Activated naive CD4-positive, alpha-beta T cell treated with anti-CD3 and anti-CD28 coated beads, Interleukin-2, amount 10 ng/mL, durations not matched to agents 7 days and 5 days (primary cell): ENCODE measurements at regions not wholly inside any gene's neighbourhood (a gene's known extent, or its start where the extent isn't known, plus 50 kb on each side); places are given as distances from the start of the nearest gene placed in this dataset.
A peak's percentile ranks its signal among the peaks of the same experiment; 100 is the strongest.
"Not testable (repeated sequence)": the region's sequence is repeated elsewhere in the genome, so short reads cannot be mapped to it uniquely, and the experiment has no call there.

Source experiments
- CTCF ChIA-PET: fragments of 350-600 bp; sonication (Branson Sonifier 250); formaldehyde crosslinking; loops from one replicate; lab custom pipeline; 2021; ENCODE audit warnings: antibody characterized with exemption; lab: Charles Lee
- DNase-seq: peaks from one replicate; pipeline ENCODE4 v3.0.0-alpha.2; 2020
- H3K27ac Mint-ChIP-seq: one replicate; pipeline ENCODE4 v1.8.0; 2021; ENCODE audit warnings: mild to moderate bottlenecking, moderate library complexity, mixed read lengths
- H3K27me3 Mint-ChIP-seq: one replicate; pipeline ENCODE4 v1.8.0; 2021; ENCODE audit warnings: mild to moderate bottlenecking, mixed read lengths
- H3K36me3 Mint-ChIP-seq: one replicate; pipeline ENCODE4 v1.8.0; 2021; ENCODE audit warnings: mixed read lengths
- H3K4me1 Mint-ChIP-seq: one replicate; pipeline ENCODE4 v1.8.0; 2021; ENCODE audit warnings: mixed read lengths
- H3K4me3 Mint-ChIP-seq: one replicate; pipeline ENCODE4 v1.8.0; 2021; ENCODE audit warnings: mild to moderate bottlenecking, moderate library complexity, mixed read lengths
- H3K9me3 Mint-ChIP-seq: one replicate; pipeline ENCODE4 v1.8.0; 2021; ENCODE audit warnings: mixed read lengths

DNA sequence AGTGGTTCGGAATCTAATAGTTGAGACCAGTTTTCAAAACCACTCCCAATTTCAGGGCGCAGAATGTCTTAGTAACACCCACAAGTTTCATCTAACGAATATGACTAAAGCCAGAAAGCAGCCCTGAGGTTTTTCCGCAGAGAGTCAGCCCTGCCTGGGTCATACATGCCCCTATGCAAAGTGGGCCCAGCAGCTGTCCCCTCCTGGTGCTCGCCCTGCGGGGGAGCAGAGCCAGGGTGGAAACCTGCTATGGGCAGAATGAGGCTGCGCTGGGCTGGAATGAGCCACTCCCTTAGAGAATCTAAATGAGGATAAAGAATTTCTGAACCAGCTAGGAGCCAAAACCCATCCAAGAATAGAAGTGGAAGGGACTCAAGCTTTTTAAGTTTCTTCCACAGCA, 69.4 kb upstream of the KIF2A start:
- not testable (repeated sequence) for H3K27ac Mint-ChIP-seq

DNA sequence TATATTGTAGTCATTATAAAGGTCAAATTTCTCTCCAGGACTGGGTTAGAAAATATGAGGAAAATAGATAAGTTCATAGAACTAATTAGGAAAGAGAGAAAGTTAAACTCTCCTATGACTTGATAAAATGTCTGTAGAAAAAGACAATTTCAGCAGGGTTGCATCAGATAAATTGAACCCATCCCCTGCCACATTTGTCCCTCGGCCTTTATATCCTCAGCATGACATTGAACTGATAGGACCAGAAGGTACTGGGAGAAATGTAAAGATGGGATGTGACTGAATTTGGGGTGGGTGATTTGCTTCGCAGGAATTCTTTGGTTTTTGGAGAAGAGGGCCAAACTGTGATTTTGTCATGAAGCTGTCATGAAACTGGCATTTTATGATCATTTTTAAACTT, 68.1 kb upstream of the KIF2A start:
- DNase-seq, H3K4me1 Mint-ChIP-seq, H3K9me3 Mint-ChIP-seq, H3K36me3 Mint-ChIP-seq, H3K27ac Mint-ChIP-seq, H3K27me3 Mint-ChIP-seq, CTCF ChIA-PET, H3K4me3 Mint-ChIP-seq: not testable (repeated sequence)

More for the DNA sequence above, 69.4 kb upstream of the KIF2A start:
- H3K4me1 Mint-ChIP-seq, H3K4me3 Mint-ChIP-seq, H3K36me3 Mint-ChIP-seq, DNase-seq, H3K9me3 Mint-ChIP-seq, CTCF ChIA-PET, H3K27me3 Mint-ChIP-seq: not testable (repeated sequence)

DNA sequence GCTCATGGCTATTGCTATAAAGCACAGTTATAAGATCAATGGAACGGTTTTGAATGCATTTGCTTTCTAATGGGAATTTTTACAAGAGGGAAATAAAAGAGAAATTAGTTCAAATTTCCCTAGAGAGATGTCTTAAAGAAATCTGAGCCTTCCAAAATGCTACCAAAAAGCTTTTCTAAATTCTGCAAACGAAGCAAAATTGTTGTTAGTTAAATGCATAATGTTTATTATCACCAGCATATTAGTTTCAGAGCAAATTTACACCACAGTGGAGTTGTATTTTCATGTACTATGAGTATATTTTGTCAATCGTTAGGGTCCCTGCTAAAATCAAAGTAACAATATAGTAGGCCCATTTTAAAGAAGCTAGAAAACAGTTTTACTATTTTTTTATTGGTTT, 67.4 kb upstream of the KIF2A start:
- H3K4me1 Mint-ChIP-seq, DNase-seq, H3K27ac Mint-ChIP-seq, H3K4me3 Mint-ChIP-seq, H3K36me3 Mint-ChIP-seq, H3K9me3 Mint-ChIP-seq, H3K27me3 Mint-ChIP-seq: not testable (repeated sequence)
- CTCF ChIA-PET, result interaction anchor here (1.8 kb wide), 1 partner anchor 20 kb away, joined by 3 read pairs; no protein-coding TSS in a partner anchor

DNA sequence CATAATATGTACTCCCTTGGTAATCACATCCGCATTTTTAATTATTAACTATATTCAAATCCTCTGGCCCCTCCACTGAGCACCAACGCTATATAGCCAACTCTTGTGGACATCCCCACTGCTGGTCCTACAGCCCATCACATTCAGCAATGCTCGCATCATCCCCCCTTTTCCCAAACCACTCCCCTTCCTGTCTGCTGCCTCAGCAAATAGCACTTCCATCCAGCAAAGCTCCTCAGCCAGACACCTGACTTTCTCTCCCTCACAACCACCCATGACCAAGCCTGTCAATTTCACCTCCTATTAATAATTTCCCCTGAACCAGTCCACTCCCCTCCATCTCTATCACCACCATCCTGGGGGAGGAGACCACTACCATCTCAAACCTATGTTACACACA, 65.5 kb upstream of the KIF2A start:
- DNase-seq, H3K36me3 Mint-ChIP-seq, CTCF ChIA-PET, H3K4me3 Mint-ChIP-seq, H3K27ac Mint-ChIP-seq, H3K4me1 Mint-ChIP-seq, H3K27me3 Mint-ChIP-seq, H3K9me3 Mint-ChIP-seq: not testable (repeated sequence)

DNA sequence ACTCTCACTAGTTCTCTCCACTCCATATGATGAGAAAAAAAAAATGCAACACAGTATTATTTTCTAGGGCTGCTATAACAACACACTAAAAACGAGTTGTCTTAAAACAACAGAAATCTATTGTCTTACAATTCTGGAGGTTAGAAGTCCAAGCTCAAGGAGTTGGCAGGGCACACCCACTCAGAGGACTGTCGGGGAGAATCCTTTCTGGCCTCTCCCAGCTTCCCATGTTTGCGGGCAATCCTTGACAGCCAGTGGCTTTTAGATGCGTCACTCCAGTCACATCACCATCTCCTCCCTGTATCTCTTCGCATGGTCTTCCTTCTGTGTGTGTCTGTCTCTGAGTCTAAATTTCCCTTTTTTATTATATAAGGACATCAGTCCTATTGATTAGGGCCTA, 64.0 kb upstream of the KIF2A start:
- H3K27me3 Mint-ChIP-seq, CTCF ChIA-PET, H3K4me3 Mint-ChIP-seq: not testable (repeated sequence)

DNA sequence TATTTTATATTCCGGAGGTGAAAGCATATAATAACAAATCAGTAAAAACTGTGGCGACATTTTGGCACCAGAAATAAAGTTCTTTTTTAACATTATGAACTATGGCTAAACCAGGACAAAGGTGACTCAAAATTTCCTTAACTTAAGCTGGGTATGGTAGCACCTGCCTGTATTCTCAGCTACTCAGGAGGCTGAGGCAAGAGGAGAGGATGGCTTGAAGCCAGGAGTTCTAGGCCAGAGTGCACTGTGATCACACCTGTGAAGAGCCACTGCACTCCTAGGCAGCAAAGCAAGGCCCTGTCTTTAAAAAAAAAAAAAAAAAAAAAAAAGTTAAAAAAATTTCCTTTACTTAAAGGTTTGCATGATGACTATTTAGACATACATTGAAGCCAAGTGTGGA, 63.0 kb upstream of the KIF2A start:
- H3K4me1 Mint-ChIP-seq, H3K27ac Mint-ChIP-seq, CTCF ChIA-PET, H3K9me3 Mint-ChIP-seq, H3K4me3 Mint-ChIP-seq, H3K36me3 Mint-ChIP-seq, DNase-seq, H3K27me3 Mint-ChIP-seq: not testable (repeated sequence)

More for the DNA sequence above, 64.0 kb upstream of the KIF2A start:
- H3K9me3 Mint-ChIP-seq, H3K36me3 Mint-ChIP-seq, H3K27ac Mint-ChIP-seq, H3K4me1 Mint-ChIP-seq, DNase-seq: not testable (repeated sequence)

DNA sequence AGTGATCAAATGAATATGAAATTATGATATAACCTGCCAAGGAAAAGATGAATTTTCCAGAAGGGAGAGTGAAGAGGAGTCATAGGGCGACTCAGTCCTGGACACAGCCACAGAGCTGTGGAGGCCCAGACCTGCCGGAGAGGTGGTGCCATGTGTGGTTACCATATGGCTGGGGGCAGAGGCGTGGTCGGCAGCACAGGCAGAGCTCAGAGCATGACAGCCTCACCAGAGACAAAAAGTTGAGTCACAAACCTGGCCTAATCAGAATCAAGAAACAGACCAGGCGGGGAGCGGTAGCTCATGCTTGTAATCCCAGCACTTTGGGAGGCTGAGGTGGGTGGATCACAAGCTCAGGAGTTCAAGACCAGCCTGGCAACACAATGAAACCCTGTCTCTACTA, 57.8 kb upstream of the KIF2A start:
- H3K4me3 Mint-ChIP-seq, H3K27ac Mint-ChIP-seq, DNase-seq, H3K4me1 Mint-ChIP-seq, H3K9me3 Mint-ChIP-seq, H3K36me3 Mint-ChIP-seq, H3K27me3 Mint-ChIP-seq: not testable (repeated sequence)
- CTCF ChIA-PET, result interaction anchor here (0.7 kb wide), 1 partner anchor 113 kb away, joined by 3 read pairs; no protein-coding TSS in a partner anchor

DNA sequence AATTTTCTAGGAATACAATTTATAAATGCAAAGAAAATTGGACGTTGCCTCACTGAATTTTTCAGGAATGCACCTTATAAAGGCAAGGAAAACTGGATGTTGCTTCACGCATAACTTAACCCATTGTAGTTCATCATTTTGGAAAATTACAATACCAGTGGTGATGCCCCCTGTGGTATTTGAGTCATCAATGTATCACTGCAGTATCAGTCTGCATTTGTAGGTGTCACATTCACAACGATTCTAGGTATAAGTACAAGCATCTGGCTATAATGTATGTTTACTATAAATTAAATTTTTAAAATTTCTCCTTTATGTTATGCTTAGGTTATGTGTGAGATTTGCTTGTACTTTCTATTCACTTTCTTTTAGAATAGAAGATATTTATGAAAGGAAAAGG, 55.9 kb upstream of the KIF2A start:
- H3K9me3 Mint-ChIP-seq, DNase-seq, CTCF ChIA-PET, H3K27ac Mint-ChIP-seq, H3K4me1 Mint-ChIP-seq, H3K27me3 Mint-ChIP-seq, H3K4me3 Mint-ChIP-seq: not testable (repeated sequence)
- peaks cover 14% of the 10 kb centered on the region for H3K36me3 Mint-ChIP-seq

DNA sequence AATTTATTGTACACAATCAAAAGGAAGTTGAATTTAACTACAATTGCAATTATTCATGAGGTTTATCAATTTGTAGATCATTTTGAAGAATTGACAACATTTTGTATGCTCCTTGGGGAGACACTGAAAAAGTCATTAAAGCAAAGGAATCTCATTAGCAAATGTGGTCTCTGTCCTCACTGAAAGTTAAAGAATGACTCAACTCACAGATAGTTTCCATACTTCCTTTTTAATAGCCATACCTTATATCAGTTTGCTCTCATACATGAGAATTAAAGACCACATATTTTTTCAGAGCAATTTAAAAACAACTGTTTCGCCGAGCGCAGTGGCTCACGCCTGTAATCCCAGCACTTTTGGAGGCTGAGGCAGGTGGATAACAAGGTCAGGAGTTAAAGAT, 55.1 kb upstream of the KIF2A start:
- H3K4me3 Mint-ChIP-seq, CTCF ChIA-PET, H3K9me3 Mint-ChIP-seq, DNase-seq, H3K27me3 Mint-ChIP-seq, H3K27ac Mint-ChIP-seq: not testable (repeated sequence)
- peaks cover 14% of the 10 kb centered on the region for H3K36me3 Mint-ChIP-seq
- peaks cover 15% of the 10 kb centered on the region for H3K4me1 Mint-ChIP-seq

DNA sequence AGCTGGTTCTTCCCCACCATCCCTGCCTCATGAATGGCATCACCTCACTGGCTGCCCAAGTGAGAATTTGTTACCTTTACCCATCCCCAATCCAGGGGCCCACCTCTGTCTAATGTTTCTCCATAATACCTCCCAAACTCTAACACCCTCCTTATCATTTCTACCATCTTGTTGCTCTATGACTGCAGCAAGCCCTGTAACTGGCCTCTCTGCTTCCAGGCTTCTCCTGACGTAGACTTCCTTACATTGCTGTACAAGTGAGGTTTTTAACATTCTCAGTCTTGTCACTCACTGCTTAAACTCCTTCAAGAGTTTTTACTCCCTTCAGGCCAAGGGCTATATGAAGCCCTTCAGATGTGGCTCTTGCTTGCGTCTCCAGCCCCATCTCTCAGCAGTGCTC, 53.5 kb upstream of the KIF2A start:
- H3K4me3 Mint-ChIP-seq, H3K9me3 Mint-ChIP-seq, CTCF ChIA-PET, H3K27ac Mint-ChIP-seq, H3K27me3 Mint-ChIP-seq, DNase-seq: not testable (repeated sequence)
- Mint-ChIP-seq H3K36me3 (peaks cover 14% of the 10 kb centered on the region), H3K4me1 (peaks cover 26% of the 10 kb centered on the region)

DNA sequence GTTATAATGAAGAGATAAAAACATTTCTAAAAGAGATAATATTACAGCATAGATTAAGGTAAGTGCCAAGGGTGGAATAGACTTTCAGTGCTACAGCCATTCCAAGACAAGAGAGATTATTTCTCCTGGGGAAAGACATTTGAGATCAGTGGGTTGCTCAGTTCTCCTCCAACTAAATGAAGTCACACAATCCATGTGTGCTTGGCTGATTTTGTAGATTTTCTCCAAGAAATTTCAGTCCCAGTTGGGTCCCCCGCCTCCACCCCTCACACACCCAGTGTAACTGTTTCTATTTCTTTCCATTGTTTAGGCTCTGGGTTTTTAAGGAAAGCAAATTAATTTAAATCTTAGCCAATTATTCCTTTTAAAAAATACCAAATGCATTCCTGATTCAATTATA, 50.5 kb upstream of the KIF2A start:
- H3K4me3 Mint-ChIP-seq, CTCF ChIA-PET, H3K9me3 Mint-ChIP-seq, DNase-seq, H3K27me3 Mint-ChIP-seq: not testable (repeated sequence)
- peaks cover 48% of the 10 kb centered on the region for H3K4me1 Mint-ChIP-seq
- peaks cover 19% of the 10 kb centered on the region for H3K36me3 Mint-ChIP-seq
- H3K27ac Mint-ChIP-seq, result peak overlapping the region; percentile 98

DNA sequence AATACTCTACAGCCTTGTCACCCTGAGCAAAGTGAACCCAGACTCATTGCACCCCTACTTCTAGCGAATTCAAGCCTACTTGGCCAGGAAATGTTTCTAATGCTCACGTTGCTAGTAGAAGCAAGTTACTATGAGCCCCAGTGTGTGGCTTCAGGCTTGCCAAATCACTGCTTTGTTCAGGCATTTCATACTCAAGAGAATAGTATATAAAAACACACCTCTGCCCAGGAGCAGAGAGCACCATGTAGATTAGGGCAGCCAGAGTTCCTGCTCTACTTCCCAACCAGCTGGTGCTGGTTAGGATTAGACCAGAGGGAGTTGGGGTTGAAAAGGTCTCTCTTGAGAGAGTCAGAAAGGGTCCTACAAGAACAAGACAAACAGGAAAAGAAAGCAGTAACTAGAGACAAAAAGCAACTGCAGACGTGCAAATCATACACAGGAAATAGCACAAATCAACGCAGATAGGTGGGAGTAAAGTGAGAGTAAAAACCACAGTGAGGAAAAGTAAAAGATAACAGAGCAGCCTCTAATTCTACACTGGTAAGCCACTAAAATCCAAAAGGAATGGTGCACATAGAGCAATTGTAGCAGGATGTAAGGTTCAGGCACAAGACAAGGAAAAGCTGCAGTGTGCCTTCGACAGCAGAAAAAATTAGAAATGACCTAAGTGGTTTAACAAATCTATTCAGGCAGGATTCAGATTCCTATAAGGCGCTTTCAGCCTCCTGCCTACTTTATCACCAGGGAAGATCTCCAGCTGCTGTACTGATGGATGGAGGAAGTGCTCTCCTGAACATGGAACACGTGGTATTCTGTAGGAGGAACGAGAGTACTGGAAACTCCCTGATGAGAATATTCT, 49.6 kb upstream of the KIF2A start:
- Mint-ChIP-seq H3K27ac (peak overlapping the region; percentile 98), H3K27me3 (no peaks in the 10 kb centered on the region), H3K36me3 (peaks cover 19% of the 10 kb centered on the region), H3K4me1 (peaks cover 56% of the 10 kb centered on the region), H3K9me3 (peaks cover 7% of the 10 kb centered on the region), H3K4me3 (peak overlapping the region; percentile 5)
- DNase-seq, result peak; percentile 27
- CTCF ChIA-PET, result no interaction called here
